Hippocampal formation (tissue), 2 donors: ENCODE measurements at regions not wholly inside any gene's neighbourhood (a gene's known extent, or its start where the extent isn't known, plus 50 kb on each side); places are given as distances from the start of the nearest gene placed in this dataset.

ENCODE experiments used
- DNase-seq, 2 donors: peaks; one replicate each; lab custom pipeline; 2025; lab: John Stamatoyannopoulos, UW

DNA sequence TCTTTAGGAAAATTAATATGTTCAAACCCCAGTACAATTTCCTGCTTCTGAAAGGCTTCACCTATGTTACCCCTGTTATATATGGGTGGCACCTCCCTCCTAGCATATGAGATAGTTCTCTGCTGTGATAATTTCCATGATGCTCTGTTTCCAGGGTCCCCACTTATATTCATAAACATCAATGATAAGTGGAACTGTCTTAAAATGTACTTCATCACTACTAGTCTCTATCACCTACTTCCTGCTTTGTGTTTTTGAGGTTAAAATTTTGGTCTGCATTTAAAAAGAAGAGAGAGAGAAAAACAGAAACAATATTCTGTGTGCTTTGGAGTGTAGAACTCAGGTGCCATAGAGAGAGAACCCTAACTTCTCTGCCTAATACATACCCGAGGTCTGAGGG lies 234.7 kb downstream of the HTR1A start:
- no peak for DNase-seq

GRCh38 chr5:63726496-63726895 lies 235.7 kb downstream of the HTR1A start:
- DNase-seq = no peak

- DNase-seq = no peak
Measured at GRCh38 chr5:63719147-63719546, 243.1 kb downstream of the HTR1A start.

- no peak for DNase-seq
Measured at GRCh38 chr5:63700241-63700640, 262.0 kb downstream of the HTR1A start.

- peak in 1 of 2 donors; percentile 23 for DNase-seq
Measured at GRCh38 chr5:63697811-63698210, 264.4 kb downstream of the HTR1A start.

DNA sequence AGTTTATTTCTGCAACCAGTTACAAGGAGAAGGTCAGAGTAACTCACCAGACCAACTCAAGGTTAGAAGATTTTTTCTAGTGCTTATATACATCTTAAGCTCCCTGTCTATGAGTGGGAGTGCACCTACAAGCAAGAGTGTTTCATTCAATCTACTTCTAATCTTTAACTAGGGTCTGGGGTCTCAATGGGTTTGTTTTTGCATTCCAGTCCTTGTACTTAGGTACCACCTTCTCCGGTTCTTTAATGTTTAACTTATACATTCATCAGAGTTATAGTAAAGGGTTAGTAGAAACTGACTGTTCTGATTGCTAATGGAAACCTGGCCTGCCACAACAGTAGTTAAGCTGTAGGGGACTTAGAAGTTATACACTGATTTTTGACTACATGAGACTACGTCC lies 271.7 kb downstream of the HTR1A start:
- no peak for DNase-seq

DNA sequence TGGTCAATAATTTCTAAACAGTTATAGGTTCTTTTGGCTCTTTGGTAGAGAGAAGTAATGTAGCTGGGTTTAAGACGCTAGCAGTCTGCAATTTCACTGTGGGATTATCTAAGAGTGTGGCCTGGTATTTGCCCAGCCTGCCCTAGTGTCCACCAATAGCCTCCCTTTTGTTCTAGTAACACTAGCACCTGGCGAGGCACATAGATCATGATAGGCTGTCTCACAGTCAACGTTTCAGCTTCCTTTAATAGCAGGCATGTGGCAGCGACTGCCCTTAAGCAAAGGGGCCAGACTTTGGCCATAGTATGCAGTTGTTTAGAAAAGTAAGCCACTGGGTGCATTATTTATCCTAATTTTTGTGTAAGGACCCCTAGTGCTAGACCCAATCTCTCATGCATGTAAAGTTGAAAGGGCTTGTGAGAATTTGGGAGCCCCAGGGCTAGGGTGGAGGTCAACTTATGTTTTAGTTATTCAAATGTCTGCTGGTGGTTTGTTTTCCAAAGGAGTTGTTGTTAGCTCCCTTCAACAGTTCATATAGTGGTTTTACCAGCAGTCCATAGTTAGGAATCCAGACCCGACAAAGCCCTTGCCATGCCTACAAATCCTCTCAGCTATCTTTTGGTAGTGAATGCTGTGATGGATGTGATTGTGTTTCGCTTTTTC lies 274.3 kb downstream of the HTR1A start:
- DNase-seq = no peak

DNA sequence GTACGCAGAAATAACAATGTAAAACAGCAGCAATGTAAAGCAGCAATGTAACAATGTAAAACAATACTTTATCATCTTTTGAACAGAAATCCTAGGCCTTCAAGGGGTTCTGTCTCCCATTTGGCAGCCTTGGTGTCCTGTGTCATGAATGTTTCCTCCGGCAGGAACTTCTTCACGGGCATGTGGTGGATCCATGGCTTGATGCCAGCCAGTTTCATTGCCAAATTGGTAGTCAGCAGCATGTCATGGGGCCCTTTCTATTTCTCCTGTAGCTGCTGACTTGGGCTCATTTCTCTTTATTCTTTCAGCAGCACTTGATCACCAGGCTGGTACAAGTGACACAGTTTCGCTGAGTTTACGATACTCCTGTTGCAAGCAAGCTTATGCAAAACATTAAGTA lies 275.3 kb downstream of the HTR1A start:
- no peak for DNase-seq

DNA sequence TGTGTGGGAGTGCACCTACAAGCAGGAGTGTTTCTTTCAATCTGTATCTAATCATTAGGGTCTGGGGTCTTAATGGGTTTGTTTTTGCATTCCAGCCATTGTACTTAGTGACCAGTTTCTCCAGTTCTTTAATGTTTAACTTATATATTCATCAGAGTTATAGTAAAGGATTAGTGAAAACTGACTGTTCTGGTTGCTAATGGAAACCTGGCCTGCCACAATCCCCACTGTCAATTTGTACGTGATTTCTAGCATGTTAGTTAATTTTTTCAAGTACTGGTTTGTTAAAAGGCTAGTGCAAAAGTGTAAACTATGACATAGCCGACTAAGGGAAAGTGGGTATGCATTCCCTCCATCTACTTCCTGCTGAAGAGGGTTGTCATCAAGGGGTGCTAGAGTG lies 276.1 kb downstream of the HTR1A start:
- DNase-seq = no peak

DNA sequence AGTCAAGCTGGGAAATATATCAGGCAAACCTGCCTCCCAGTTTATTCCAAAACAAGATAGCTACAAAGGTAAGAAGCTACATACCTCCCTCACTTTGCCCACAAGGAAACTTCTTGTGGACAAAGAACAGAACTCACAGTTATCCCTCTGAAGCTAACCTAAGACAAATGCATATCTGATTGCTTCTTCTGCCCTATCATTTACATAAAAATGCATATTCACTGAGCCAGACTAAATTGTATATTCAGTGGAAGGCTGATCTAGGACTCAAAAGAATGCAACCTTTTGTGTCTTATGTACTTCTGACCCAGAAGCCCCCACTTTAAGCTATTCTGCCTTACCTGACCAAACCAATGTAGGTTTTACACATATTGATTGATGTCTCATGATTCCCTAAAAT lies 276.8 kb downstream of the HTR1A start:
- no peak for DNase-seq

DNA sequence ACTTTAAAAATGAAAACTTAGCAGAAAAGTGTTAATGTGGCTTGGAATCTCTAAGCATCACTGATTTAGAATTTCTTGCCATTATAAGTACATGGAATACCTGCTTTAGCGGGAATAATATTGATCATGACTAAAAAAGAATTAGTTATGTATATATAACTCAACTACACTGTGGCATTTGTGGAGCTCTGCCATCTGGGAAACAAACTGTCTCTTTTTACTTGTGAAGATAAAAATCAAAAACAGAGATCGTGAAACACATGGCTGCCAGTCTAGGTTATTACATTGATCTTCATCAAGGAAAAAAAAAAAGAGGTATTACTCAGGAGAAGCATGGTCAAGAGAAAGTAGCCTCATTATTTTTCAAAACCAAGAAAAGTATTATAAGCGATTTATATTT lies 287.4 kb downstream of the HTR1A start:
- DNase-seq = no peak

DNA sequence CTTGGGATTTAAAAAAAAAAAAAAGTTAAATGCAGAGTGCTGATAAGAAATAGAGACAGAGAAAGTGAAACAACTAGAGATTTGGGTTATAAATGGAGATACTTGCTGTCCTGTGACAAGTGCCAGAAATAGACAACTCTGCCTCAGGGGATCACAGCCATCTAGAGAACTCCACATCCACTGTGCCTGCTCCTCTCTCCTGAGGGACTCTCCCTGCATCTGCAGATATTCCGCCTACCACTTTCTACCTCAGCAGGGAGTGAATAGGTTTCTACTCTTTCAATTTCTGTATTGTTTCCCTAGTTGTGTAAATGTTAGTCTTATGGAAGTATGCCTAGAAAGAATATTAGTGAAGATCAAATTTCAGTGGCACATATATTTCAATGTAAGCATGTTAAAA lies 307.2 kb downstream of the HTR1A start:
- no peak for DNase-seq

DNA sequence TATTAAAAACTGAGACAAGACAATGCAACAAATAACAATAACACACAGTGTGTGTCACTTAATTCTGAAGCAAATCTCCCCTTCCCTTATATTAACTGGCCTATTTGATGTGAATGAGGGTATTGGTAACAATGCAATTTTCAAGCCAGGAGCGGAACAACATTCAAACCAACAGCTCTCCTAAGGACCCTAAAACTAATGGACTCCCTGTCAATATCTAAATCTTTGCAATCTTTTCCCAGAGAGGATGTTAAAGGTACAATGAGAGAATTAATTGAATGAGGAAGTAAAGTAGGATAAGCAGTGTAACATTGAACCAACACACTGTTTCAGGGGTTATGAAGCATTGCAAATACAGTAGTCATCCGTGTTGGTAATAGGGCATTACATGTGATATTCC lies 311.7 kb downstream of the HTR1A start:
- no peak for DNase-seq

- no peak for DNase-seq
Measured at GRCh38 chr5:63648376-63648775, 313.9 kb downstream of the HTR1A start.

- no peak for DNase-seq
Measured at GRCh38 chr5:63629951-63630630, 332.2 kb downstream of the HTR1A start.

DNA sequence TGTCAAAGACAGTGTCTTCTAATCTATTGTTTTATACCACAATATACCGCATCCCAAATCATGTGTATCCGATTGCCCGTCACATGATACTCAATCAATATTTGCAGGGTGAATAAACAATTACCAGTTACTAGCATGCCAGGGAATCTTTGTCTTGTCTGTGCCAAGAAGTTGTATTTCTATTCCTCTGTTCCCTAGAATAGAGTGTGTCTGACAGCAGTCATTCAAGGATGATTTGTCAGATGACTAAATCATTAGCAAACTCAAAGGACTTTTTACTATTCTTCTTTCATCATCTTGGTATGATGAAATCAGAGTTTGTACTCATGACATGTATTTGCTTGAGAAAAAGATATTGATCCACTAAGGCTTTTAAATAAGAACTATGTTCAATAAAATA lies 348.8 kb downstream of the HTR1A start:
- DNase-seq = no peak

DNA sequence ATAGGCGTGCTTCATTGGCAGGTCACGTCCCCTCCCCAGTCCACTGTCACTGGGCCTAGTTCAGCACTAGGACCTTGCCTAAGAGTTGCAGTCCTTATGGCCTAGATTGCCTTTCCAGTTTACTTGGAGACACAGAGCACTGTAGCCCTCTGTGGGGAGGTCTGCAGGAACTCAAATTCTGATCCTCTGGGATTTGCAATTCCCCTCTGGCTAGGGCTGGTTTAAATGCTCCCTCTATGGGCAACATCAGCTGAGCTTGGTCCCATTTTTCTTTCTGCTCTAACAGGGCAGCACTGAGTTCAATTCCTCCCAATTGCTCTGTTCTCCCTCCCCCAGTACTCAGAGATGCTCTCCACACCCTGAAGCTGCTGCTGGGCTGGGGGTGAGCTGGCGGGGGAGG lies 358.2 kb downstream of the HTR1A start:
- no peak for DNase-seq

GRCh38 chr5:63602971-63603370 lies 359.3 kb downstream of the HTR1A start:
- DNase-seq = peak in 1 of 2 donors; percentile 1

GRCh38 chr5:63596254-63596653 lies 366.0 kb downstream of the HTR1A start:
- no peak for DNase-seq

- DNase-seq = no peak
Measured at GRCh38 chr5:63573380-63573779, 388.9 kb downstream of the HTR1A start.

- no peak for DNase-seq
Measured at GRCh38 chr5:63572740-63573139, 389.5 kb downstream of the HTR1A start.

DNA sequence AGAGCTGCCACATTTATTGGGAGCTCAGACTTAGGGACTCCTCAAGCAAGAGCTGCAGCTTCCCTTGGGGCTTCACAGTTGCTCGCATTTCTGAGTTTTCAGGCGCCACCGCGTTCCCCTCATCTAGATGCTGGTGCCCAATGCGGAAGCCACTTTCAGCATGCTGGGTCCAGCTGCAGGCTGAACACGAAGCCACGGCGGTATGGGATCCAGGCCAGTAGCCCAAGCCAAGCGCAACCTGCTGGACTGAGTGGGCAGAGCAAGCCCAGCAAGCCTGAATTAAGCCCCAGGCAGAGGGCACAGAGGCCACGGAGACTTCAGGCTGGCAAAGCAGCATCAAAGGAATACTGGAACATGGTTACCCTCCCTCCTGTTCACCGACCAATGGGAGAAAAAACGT lies 391.5 kb downstream of the HTR1A start:
- no peak for DNase-seq

GRCh38 chr5:63564789-63565188 lies 397.5 kb downstream of the HTR1A start:
- DNase-seq = no peak
